ENCODE measurements at regions not wholly inside any gene's neighbourhood (a gene's known extent, or its start where the extent isn't known, plus 50 kb on each side); places are given as distances from the start of the nearest gene placed in this dataset.

- no peak for TF ChIP-seq ZNF462 (CRISPR knock-in tag; IDR thresholded peaks at IDR 0.05)
Measured at GRCh38 chr4:20352163-20352431, 100.4 kb downstream of the SLIT2 start (continued).

GRCh38 chr4:20353646-20354045, 101.9 kb downstream of the SLIT2 start:
- no peak overlapping the region for H3K27ac ChIP-seq (ENCODE audit: low read depth)
- ATAC-seq (no peak), DNase-seq (ENCODE audit: low spot score) (no peak)
- no peaks in the 10 kb centered on the region for H3K27me3 ChIP-seq (ENCODE audit: insufficient read depth)
- no peaks in the 10 kb centered on the region for H4K20me1 ChIP-seq (replicated peaks; ENCODE audit: insufficient read depth)
- Mint-ChIP-seq H3K27ac (no peak overlapping the region), H3K27me3 (ENCODE audit: insufficient read depth, low read depth, poor library complexity) (no peaks in the 10 kb centered on the region), H3K4me3 (no peak overlapping the region), H3K9me3 (no peaks in the 10 kb centered on the region), H3K4me1 (peaks cover 32% of the 10 kb centered on the region), H3K36me3 (ENCODE audit: low read depth) (no peaks in the 10 kb centered on the region)
- no peaks in the 10 kb centered on the region for H3K36me3 ChIP-seq (ENCODE audit: insufficient read depth)
- no peaks in the 10 kb centered on the region for H3F3A ChIP-seq (replicated peaks; ENCODE audit: low read depth)
- no peaks in the 10 kb centered on the region for H3K79me2 ChIP-seq (replicated peaks; ENCODE audit: insufficient read depth)
- peak overlapping the region; percentile 29; the same call in 1 of the 2 replicates for H3K4me2 ChIP-seq
- no peak overlapping the region for H3K4me3 ChIP-seq
- no peaks in the 10 kb centered on the region for H3K9me2 ChIP-seq (ENCODE audit: insufficient read depth)
- no peak overlapping the region for H2AFZ ChIP-seq
- H3K4me1 ChIP-seq (ENCODE audit: insufficient read depth), result peaks cover 16% of the 10 kb centered on the region
- TF ChIP-seq CTCF (conservative IDR thresholded peaks at IDR 0.05; ENCODE audit: low read depth in 2 of 2), result no peak
- TF ChIP-seq, protein P1, sequence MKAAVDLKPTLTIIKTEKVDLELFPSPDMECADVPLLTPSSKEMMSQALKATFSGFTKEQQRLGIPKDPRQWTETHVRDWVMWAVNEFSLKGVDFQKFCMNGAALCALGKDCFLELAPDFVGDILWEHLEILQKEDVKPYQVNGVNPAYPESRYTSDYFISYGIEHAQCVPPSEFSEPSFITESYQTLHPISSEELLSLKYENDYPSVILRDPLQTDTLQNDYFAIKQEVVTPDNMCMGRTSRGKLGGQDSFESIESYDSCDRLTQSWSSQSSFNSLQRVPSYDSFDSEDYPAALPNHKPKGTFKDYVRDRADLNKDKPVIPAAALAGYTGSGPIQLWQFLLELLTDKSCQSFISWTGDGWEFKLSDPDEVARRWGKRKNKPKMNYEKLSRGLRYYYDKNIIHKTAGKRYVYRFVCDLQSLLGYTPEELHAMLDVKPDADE (IDR thresholded peaks at IDR 0.05), result no peak
- TF ChIP-seq REST (IDR thresholded peaks at IDR 0.05; ENCODE audit: unreplicated experiment), result no peak
- no peak for TF ChIP-seq NANOG (IDR thresholded peaks at IDR 0.05; ENCODE audit: borderline replicate concordance)
- no peak for TF ChIP-seq EZH2phosphoT487 (IDR thresholded peaks at IDR 0.05; ENCODE audit: unreplicated experiment)
- no peak for TF ChIP-seq ZNF114 (CRISPR knock-in tag; IDR thresholded peaks at IDR 0.05)
- TF ChIP-seq JUNB (IDR thresholded peaks at IDR 0.05; ENCODE audit: unreplicated experiment), result no peak
- no peak for TF ChIP-seq CREB1 (CRISPR knock-in tag; IDR thresholded peaks at IDR 0.05; ENCODE audit: low read depth)
- no peak for TF ChIP-seq STAT1 (IDR thresholded peaks at IDR 0.05; ENCODE audit: unreplicated experiment)
- no peak for TF ChIP-seq EZH2 (IDR thresholded peaks at IDR 0.05; ENCODE audit: low read depth, unreplicated experiment)
- no peak for TF ChIP-seq ZNF331 (CRISPR knock-in tag; IDR thresholded peaks at IDR 0.05; ENCODE audit: low read depth)
- TF ChIP-seq POLR2AphosphoS5 (IDR thresholded peaks at IDR 0.05; ENCODE audit: low read depth), result no peak

Data from GM23338 (cell line).